PFSK-1 (cell line): ENCODE measurements at regions not wholly inside any gene's neighbourhood (a gene's known extent, or its start where the extent isn't known, plus 50 kb on each side); places are given as distances from the start of the nearest gene placed in this dataset.

Experiments used
- POLR2AphosphoS5 ChIP-seq: IDR thresholded peaks from 2 replicates; pipeline ENCODE4 v1.6.1; 2012; ENCODE audit warnings: low read depth, mild to moderate bottlenecking, control low read depth, low read length, moderate library complexity
- REST ChIP-seq, 2 experiments: IDR thresholded peaks; 2 replicates each; pipeline versions ENCODE4 v1.6.1 to v1.8.0; 2011 to 2012; ENCODE audit warnings: low read depth in 2 of 2, low read length in 2 of 2, control low read depth in 1 of 2, inconsistent platforms in 1 of 2, mild to moderate bottlenecking in 1 of 2, moderate library complexity in 1 of 2; ENCODE audit not compliant: insufficient read depth in 1 of 2
- SIN3A ChIP-seq: IDR thresholded peaks from 2 replicates; pipeline ENCODE4 v1.6.1; 2012; ENCODE audit warnings: mild to moderate bottlenecking, low read length, moderate library complexity, borderline replicate concordance; ENCODE audit not compliant: insufficient read depth

DNA sequence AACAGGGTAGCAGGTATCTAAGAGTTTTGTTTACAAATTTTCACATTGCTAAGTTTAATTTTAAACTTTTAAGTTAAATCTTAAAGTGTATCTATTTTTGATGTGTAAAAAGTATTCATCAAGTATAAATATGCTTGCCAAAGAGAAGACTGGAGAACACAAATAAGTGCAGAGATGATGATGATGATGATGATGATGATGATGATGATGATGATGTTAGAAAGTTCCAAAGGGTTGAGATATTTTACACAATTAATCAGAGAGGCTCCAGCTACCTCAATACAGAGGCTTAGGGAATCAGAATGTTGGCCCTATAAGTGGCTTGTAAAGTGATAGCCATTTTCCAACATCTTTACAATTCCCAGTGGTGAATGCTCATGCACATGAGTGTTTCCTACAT, 209.0 kb upstream of the NPVF start:
- TF ChIP-seq POLR2AphosphoS5, result no peak
- no peak for TF ChIP-seq REST (IDR thresholded peaks at IDR 0.05; ENCODE audit: insufficient read depth in 1 of 2, low read depth in 2 of 2, low read length in 2 of 2)
- TF ChIP-seq SIN3A, result no peak
